Stimulated activated CD8-positive, alpha-beta memory T cell treated with anti-CD3 and anti-CD28 coated beads, Interleukin-15, amount 100 ng/mL, for 48 hours (primary cell): ENCODE measurements at regions not wholly inside any gene's neighbourhood (a gene's known extent, or its start where the extent isn't known, plus 50 kb on each side); places are given as distances from the start of the nearest gene placed in this dataset.

Source experiments
- DNase-seq, 2 donors: peaks; one replicate each; pipeline ENCODE4 v3.0.0-alpha.2; 2020; ENCODE audit warnings: low read depth in 2 of 2

DNA sequence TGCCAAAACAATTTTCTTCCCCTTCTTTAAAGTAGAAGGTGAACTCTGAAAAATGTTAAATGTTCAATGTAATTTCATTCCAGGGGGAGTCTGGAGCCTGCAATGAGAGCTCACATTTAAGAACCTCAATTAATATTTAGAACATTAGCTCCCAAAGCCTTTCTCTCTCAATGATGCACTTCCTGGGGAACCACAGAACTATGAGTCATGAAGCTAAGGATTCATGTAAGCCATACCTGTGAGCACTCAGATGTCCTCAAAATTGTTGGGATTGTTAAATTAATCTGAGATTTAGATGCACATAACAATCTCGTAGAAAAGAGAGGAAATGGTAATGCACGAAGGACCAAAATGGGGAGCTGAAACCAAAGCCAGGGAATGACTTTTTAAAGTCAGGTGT, 244.2 kb upstream of the LRIG1 start:
- no peak for DNase-seq

DNA sequence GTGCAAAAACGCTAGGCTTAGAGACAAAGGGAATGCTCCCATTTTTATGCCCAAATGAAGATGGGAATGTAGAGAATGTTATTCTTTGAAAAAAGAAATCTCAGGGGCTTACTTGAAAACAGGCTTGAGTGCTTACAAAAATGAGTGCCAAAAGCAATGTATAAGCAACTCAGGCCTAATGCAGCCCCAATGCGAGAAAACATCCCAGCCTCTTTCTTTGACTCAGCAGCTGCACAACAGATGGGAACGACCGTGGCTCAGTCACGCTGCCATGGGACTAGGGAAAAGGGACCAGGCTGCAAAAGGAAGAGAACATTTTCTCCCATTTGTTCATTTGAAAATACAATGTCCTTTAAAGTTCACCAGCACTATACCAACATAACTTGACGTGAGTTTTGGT, 246.4 kb upstream of the LRIG1 start:
- DNase-seq, result no peak

DNA sequence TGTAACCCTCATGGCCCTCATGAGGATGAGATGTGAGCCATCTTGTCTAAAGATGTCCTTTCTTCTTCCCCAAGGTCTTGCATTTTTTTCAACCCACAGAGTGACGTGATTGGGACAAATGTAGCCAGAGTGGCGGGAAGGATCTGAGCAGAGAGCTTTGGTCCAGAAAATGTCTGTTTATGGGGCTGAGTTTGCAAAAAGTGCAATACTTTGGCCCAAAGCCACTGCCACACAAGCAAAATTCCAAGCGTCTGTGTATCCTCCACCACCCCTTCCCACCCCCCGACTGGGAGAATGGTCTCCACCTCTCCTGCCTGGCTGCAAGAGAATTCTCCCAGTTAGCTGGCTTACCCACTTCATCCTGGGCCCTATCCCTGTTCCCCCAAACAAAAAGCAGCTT, 246.9 kb upstream of the LRIG1 start:
- no peak for DNase-seq

DNA sequence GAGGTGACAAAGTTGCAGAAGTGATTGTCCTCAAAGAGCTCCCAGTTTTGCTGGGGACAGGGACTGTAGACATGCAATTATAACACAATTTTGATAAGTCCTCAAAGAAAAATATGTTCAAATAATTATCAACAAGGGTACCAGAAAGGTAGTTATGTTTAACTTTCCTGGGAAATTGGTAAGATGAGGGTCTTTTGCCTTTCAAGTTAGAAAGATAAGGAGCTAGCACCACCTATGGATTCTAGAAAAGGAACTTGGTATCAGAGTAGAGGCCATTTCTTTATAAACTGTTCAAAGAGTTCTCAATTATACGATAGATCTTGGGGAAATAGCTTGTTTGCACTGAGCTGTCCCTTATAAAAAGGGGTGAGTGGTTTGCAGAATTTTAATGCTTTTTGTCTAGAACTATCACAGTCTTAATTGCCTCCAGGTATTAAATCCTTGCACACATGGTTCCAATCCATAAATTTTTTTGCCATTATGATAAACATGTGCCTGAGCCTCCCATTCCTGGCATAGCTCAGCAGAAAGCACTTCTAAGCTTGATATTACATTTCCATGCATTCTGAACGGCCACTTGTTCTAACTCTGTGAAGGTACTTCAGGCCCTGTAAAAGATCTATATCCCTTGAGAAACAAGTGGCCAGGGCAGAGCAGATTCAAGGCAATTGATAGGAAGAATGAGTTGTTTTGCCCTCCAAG, 247.5 kb upstream of the LRIG1 start:
- no peak for DNase-seq

DNA sequence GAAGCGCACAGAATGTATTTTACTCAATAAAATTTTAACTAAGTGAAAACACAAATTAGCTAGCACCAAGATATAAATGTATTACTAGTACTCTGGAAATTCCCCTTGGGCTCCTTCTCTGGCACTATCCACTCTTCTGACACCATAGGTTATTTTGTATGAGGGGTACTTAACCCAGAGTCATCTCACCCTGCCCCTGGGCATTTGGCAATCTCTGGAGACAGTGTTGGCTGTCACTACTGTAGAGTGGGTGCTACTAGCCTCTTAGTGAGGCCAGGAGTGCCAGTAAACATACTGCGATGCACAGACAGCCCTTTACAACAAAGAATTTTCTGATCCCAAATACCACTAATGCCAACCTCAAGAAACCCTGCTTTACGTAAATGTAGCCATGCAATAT, 246.3 kb upstream of the KBTBD8 start:
- DNase-seq, result no peak

DNA sequence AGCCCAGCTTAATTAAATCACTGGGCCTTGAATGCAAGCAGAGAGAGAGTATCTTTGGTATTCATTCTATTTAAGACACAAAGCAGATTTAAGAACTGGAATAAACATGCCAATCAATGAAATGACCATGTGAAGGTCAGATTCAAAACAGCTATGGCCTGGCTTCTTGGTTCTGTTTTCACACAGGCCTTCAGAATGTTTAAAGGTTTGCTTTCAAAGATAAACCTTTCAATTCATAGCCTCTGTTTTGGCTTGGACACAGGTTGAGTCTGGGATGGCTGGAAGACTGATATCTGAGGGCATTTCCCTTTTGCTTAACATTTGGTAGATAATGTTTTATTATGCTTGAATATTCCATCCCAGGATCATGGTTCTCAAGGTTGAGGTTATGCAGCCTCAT, 244.4 kb upstream of the KBTBD8 start:
- no peak for DNase-seq

DNA sequence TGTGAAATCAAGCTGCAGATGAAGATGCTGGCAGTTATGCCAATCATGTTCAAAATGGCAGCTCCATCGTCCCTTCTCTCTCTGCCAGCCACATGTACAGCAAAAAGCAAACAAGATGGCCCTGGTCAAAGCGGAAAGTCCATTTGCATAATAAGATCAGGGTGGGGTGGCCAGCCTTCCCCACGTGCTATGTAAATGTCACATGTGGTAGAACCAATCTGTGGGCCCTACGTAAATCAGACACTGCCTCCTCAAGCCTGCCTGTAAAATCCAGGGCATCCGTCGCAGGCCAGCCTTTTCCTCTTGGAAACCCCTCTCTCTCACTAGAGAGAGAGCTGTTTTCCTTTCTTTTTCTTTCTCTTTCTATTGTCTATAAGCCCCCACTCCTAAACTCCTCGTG, 243.5 kb upstream of the KBTBD8 start:
- DNase-seq, result no peak

DNA sequence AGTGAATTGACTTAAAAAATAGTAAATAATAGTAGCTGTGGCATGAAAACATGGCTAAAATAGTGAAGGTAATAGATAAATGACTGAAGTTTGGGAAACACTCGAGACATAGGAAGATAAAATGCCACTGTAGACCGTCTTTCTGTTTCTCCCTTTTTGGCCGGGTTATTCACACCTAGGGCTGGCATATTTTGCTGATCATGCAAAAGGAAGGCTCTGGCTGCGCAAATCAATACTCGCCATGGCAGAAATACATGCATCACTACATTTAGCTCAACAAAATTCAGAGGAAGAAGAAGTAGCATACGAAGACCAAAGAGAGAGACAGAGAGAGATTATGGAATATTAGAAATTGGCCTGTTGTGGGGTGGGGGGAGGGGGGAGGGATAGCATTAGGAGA, 242.2 kb upstream of the KBTBD8 start:
- DNase-seq, result no peak

DNA sequence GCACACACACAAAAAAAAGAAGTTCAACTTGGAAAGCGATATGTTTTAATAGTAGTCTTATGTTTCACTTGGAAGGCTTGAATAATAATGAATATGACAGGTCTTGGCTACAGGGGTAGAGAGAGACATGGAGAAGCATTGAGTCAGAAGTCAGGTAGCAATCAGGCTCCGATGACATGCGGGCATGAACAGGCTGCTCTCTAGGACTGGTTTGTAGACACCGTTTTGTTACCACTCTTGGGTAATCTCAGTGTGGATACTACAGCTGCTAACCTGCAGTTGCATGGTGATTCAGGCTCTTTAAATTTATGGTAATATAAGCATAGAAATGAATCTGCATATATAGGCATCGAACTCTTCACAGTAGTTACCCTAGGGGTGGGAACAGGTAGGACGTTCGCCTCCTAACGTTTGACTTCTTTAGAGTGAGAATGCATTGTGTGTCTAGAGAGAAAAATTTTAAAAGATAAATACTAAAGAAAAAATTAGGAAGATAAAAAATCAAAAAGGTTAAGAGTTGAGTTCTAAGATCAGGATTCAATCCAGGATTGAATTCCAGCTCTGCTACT, 241.6 kb upstream of the KBTBD8 start:
- DNase-seq, result no peak

DNA sequence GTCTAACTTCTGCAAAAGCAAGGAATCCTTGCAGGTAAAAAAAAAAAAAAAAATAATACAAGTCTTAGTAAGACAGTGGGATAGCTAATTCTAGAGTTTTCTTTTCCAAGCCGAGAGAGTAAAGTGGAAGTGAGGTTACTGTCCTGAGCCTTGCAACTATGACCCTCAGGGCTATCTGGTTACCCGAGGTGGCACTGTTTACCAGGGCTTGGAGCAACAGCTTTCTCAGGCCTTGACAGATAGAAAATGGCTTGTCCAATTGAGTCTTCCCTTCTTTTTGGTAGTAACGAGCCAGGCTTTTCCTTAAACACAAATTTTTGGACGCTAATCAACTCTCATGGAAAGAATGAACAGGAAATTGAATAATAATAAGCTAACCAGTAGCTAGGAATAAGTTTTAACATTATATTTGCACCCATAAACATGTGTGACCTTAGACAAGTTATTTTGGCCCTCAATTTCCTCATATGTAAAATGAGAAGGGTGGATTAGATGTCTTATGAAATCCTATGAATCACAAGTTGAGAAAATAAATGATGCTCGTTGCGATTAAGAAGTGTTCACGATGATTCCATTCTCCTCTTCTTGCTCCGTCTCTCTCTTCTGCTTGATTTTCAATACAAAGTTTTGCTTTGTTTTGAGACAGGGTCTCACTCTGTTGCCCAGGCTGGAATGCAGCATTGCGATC, 236.9 kb upstream of the KBTBD8 start:
- no peak for DNase-seq

DNA sequence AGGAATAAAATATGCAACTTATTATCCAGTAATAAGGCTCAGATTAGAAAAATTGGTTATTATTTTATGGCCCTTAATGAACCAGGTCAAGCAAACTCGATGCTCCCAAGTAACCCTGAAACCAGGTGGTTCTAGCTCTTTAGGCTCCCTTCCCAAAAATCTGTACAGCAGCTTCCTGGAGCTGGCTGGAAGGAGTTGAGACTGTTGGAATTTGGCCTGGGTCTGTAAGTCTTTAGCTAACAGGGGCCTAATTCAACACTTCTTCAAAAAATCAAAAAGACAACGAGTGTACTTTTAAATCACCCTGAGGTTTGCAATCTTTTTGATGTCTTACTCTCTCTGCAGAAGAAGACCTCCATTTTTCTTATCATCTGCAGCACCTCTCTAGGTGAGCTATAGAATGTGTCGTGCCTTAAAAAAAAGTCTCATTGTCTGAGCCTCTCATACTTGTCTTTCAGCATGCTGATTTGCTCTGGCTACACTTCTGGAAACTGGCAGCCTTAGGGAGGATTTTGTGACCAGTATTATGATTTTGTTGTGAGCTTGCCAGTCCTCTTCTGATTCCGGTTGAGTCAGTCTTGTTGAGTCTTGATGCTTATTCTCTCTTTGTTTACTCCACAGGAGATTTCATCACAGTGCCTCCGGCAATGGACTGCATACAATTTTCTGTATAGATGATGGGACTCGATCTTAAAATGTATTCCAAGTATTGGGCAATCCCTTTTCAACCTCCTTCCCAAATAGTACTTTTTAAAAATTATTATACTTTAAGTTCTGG, 235.0 kb upstream of the KBTBD8 start:
- DNase-seq, result no peak

DNA sequence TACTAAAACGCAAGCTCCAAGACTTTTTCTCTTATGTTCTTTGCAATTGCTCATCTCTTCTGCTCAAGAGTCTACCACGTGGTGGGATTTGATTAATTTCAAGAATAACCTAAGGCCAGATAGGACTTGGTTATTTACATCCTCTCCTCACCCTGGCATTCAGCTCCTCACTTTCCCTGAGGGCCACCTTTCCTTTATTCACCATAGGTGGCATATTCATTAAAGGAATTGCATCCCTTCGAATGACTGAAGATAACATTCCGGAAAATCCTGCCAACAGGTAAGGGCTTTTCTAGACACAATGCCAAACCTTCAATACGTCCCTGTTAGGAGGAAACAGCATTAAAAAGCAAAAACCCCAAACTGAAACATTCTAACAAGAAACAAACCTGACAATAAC, 220.0 kb upstream of the KBTBD8 start:
- no peak for DNase-seq

DNA sequence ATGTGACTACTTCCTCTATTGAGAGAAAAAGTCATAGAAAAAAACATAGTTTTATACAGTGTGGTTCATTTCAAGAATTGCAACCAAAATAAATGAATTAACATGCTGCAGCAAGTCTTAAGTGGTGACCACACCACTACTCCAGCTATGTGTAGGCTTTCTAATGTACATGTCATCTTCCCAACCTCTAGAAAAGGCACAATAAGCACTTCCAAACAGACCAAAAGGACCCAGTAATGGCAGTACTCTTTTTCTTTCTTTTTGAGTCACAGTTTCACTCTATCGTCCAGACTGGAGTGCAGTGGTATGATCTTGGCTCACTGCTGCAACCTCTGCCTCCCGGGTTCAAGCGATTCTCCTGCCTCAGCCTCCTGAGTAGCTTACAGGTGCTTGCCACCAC, 219.3 kb upstream of the KBTBD8 start:
- no peak for DNase-seq

DNA sequence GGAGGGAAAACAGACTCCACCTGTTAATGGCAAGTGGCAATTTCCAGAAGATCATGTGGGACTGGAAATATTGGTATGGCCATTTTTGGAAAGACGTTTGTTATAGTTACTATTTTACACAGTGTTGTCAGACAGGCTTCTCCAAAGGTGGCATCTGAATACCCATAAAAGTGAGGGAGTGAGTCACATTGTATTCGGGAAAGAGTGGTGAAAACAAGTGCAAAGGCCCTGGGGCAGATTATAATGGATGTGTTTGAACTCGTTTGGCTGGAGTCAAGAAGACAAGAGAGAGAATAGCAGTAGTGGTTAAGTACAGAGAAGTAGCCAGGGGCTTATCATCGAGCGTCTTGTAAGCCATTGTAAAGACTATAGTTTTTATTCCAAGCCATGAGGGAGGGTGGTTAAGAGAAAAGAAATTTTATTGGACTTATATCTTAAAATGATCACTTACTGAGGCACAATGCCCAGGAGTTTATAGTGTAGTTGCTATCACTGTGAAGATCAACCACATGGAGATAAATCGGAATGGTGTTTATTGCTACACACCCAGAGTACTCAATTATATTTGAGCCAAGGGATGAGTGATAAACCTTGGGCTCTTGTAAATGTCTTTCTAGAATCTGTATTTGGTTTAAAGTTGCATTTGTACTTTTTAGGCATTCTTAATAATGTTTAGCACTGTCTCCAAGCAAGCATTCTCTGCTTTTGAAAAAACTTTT, 212.8 kb upstream of the KBTBD8 start:
- DNase-seq, result no peak

DNA sequence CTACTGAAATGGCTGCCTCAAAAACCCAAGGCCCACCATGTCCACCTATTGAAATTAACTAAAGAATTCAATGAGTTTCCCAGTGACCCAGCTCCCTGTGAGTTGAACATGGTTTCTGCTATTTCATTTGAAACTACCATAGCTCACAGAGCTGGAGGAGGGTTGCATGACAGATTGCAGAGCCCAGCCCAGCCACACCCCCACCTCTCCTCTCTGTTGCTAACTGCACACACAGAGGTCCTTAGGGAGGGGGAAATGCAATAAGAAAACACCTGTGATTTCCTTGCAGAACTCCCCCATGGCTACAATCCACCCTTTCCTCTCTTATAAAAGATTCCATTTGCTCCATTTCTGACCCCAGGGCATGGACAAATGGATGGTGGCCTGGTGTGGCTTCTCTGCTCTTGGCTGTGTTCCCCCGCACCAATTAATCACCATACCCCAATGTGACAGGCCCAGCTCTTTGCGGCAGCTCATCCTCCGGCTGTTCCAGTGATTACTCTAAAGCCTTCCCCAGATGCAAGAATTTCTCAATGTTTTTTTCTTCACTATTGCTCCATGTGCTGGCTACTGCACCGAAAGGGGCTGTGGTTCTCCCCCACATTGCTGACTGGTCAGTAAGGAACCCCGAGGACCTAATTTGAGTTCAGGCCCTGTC, 208.4 kb upstream of the KBTBD8 start:
- no peak for DNase-seq

DNA sequence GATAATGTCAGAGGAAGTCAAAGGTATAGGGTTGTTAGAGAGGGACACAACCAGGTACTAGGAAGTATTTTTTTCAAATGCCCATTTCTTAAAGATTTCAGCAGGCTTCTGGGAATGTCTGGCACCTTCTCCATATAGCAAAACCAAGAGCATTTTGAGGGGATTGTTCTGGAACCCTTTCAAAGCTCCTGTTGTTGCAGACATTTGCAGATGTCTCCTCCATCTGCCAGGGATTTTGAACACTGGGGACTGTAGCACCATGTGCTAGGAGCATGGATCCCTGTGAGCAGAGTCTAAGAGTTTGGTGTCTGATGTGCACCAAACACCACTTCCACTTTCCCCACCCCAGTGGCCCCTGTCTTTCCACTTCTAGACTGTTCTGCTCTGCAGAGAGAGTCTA, 206.0 kb upstream of the KBTBD8 start:
- no peak for DNase-seq

DNA sequence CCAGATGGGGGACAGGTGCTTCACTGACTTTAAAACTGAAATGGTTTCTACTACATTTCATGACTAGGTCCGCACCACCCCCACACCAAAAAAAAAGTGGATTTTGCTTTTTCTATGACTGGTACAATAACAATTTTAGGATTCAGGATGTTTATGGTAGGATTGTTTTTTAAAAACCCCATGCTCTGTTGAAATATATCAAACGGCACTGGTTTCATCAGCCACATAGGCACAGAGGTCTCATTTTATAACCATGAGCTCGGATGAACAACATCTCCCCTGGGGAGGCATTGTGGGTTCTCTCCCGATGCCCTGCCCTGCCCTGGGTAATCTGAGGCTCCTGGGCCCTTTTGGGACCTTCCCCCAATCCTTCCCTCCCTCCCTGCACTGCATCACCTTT, 202.7 kb upstream of the KBTBD8 start:
- DNase-seq, result no peak

DNA sequence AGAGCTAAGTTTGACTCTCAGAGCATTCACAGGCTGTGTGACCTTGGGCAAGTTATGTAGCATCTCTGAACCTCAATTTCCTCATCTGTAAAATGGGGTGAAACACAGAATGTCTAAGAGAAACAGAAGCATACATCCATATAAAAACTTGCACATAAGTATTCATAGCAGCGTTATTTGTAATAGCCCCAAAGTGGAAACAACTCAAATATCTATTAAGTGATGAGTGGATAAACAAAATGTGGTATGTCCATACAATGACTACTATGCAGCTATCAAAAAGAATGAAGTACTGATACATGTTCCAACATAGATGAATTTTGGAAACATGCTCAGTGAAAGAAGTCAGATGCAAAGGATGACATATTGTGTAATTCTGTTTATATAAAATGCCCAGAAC, 201.8 kb upstream of the KBTBD8 start:
- no peak for DNase-seq

DNA sequence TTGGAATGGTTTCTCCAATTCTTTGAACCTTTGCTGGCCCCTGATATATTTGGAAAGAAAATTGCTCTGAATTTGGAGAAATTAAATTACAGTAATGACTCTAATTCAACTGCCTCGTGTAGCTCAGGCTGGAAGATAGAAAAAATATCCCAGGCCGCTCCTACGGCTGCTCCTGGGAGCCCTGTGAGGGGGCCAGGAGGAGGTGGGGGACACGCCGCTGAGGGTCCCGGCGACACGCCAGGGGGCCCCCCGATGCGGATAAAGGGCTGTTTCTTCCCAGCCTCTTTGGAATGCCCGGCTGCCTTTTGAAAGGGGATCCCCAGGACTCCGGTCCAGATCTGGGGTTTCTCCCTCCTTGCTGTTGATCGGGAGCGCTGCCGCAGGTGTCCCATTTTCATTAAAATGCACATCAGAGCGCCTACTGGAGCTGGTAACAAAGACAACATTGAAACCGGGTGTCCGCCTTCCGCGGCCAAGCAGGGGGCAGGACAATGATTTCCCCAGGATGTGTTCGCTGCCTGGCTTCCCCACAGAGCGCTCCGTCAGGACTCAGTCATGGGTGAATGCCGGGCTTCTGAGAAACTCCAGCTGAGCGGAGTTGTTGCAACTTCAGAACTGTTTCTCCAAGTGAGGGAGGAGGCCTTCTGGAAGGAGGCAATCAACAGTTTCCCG, 200.1 kb upstream of the KBTBD8 start:
- no peak for DNase-seq

DNA sequence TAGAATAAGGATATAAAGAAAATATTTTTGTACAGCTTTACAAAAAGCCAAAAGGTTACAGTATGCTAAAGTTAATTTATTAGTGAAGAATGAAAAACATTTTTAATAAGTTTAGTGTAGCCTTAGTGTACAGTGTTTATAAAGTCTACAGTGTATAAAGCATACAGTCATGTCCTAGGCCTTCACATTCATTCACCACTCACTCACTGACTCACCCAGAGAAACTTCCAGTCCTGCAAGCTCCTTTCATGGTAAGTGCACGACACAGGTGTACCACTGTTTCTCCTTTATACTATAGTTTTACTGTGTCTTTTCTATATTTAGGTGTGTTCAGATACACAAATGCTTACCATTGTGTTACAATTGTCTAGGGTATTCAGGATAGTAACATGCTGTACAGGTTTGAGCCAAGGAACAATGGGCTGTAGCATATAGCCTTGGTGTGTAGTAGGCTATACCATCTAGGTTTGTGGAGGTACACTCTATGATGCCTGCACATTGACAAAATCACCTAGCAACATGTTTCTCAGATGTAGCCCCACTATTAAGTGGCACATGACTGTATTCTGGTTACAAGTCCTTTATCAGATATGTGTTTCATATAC, 197.1 kb upstream of the KBTBD8 start:
- no peak for DNase-seq

DNA sequence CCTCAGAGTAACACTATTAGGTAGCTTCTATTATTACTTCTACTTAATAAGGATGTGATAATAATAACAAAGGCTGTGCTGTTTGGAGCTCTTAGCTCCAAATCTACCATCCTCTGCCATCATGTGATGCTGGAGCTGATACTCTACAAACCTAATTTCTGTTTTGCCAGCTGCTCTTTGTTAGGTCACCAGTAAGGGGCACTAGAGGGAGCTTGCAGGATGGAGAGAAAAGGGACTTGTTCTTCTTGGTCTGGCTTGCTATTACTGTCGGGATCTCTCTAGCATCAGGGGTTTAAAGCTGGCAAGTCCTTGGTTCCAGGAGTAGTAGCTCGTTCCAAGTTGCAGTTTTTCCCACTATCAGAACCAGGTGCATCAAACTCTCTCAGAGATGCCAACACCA, 194.9 kb upstream of the KBTBD8 start:
- no peak for DNase-seq
